Activated T-cell treated with anti-CD3 and anti-CD28 coated beads, Interleukin-2, amount 50 U/mL, for 4 hours (primary cell): ENCODE measurements at regions not wholly inside any gene's neighbourhood (a gene's known extent, or its start where the extent isn't known, plus 50 kb on each side); places are given as distances from the start of the nearest gene placed in this dataset.

ENCODE experiments used
- ATAC-seq, 2 donors: fragments of 200-7000 bp; cut with Tn5 transposase; one replicate each; pipeline ENCODE4 v1.10.0; 2021
- DNase-seq: peaks from one replicate; pipeline ENCODE4 v3.0.0-alpha.2; 2020
- H3K27me3 Mint-ChIP-seq: one replicate; pipeline ENCODE4 v1.8.0; 2021; ENCODE audit warnings: low read depth, mixed read lengths
- H3K36me3 Mint-ChIP-seq: one replicate; pipeline ENCODE4 v1.8.0; 2022; ENCODE audit warnings: mixed read lengths; ENCODE audit not compliant: insufficient read depth
- H3K4me1 Mint-ChIP-seq: one replicate; pipeline ENCODE4 v1.8.0; 2021; ENCODE audit warnings: low read depth, mixed read lengths
- H3K4me3 Mint-ChIP-seq: one replicate; pipeline ENCODE4 v1.8.0; 2021; ENCODE audit warnings: mild to moderate bottlenecking, moderate library complexity, mixed read lengths
- H3K9me3 Mint-ChIP-seq: one replicate; pipeline ENCODE4 v1.8.0; 2021; ENCODE audit warnings: mixed read lengths

GRCh38 chr7:15920953-15921352, 234.5 kb upstream of the MEOX2 start:
- no peak overlapping the region for H3K4me3 Mint-ChIP-seq
- H3K4me1 Mint-ChIP-seq = no peaks in the 10 kb centered on the region
- ATAC-seq (no peak), DNase-seq (no peak)
- no peaks in the 10 kb centered on the region for H3K27me3 Mint-ChIP-seq
- H3K9me3 Mint-ChIP-seq = peaks cover 10% of the 10 kb centered on the region
- H3K36me3 Mint-ChIP-seq = no peaks in the 10 kb centered on the region

GRCh38 chr7:15916681-15917380, 230.3 kb upstream of the MEOX2 start:
- H3K4me3 Mint-ChIP-seq = no peak overlapping the region
- ATAC-seq = no peak
- no peaks in the 10 kb centered on the region for H3K27me3 Mint-ChIP-seq
- peaks cover 3% of the 10 kb centered on the region for H3K9me3 Mint-ChIP-seq
- no peak for DNase-seq
- no peaks in the 10 kb centered on the region for H3K36me3 Mint-ChIP-seq
- H3K4me1 Mint-ChIP-seq = no peaks in the 10 kb centered on the region

GRCh38 chr7:15915686-15916293, 229.3 kb upstream of the MEOX2 start:
- peaks cover 3% of the 10 kb centered on the region for H3K9me3 Mint-ChIP-seq
- no peaks in the 10 kb centered on the region for H3K27me3 Mint-ChIP-seq
- no peak overlapping the region for H3K4me3 Mint-ChIP-seq
- no peaks in the 10 kb centered on the region for H3K36me3 Mint-ChIP-seq
- DNase-seq (no peak), ATAC-seq (no peak)
- no peaks in the 10 kb centered on the region for H3K4me1 Mint-ChIP-seq

- DNase-seq (no peak), ATAC-seq (no peak)
- peaks cover 3% of the 10 kb centered on the region for H3K9me3 Mint-ChIP-seq
- no peaks in the 10 kb centered on the region for H3K27me3 Mint-ChIP-seq
- H3K4me1 Mint-ChIP-seq = no peaks in the 10 kb centered on the region
- no peak overlapping the region for H3K4me3 Mint-ChIP-seq
- H3K36me3 Mint-ChIP-seq = no peaks in the 10 kb centered on the region
Measured at GRCh38 chr7:15914611-15915010, 228.1 kb upstream of the MEOX2 start.

- H3K4me3 Mint-ChIP-seq = no peak overlapping the region
- ATAC-seq = no peak
- no peaks in the 10 kb centered on the region for H3K4me1 Mint-ChIP-seq
- H3K27me3 Mint-ChIP-seq = no peaks in the 10 kb centered on the region
- no peaks in the 10 kb centered on the region for H3K36me3 Mint-ChIP-seq
- H3K9me3 Mint-ChIP-seq = peaks cover 14% of the 10 kb centered on the region
- DNase-seq = no peak
Measured at GRCh38 chr7:15906436-15906835, 220.0 kb upstream of the MEOX2 start.

- no peak for ATAC-seq
- H3K36me3 Mint-ChIP-seq = no peaks in the 10 kb centered on the region
- DNase-seq = no peak
- H3K4me3 Mint-ChIP-seq = no peak overlapping the region
- peaks cover 14% of the 10 kb centered on the region for H3K9me3 Mint-ChIP-seq
- no peaks in the 10 kb centered on the region for H3K27me3 Mint-ChIP-seq
- no peaks in the 10 kb centered on the region for H3K4me1 Mint-ChIP-seq
Measured at GRCh38 chr7:15905251-15906040, 219.0 kb upstream of the MEOX2 start.

GRCh38 chr7:15891151-15891881, 204.8 kb upstream of the MEOX2 start:
- Mint-ChIP-seq H3K9me3 (peaks cover 9% of the 10 kb centered on the region), H3K27me3 (no peaks in the 10 kb centered on the region), H3K36me3 (no peaks in the 10 kb centered on the region), H3K4me3 (no peak overlapping the region), H3K4me1 (no peaks in the 10 kb centered on the region)
- ATAC-seq (no peak), DNase-seq (no peak)

GRCh38 chr7:15889507-15889906, 203.0 kb upstream of the MEOX2 start:
- H3K36me3 Mint-ChIP-seq = no peaks in the 10 kb centered on the region
- no peaks in the 10 kb centered on the region for H3K4me1 Mint-ChIP-seq
- peaks cover 3% of the 10 kb centered on the region for H3K9me3 Mint-ChIP-seq
- H3K4me3 Mint-ChIP-seq = no peak overlapping the region
- no peaks in the 10 kb centered on the region for H3K27me3 Mint-ChIP-seq
- ATAC-seq = no peak
- DNase-seq = no peak

- ATAC-seq (no peak), DNase-seq (no peak)
- Mint-ChIP-seq H3K27me3 (no peaks in the 10 kb centered on the region), H3K9me3 (no peaks in the 10 kb centered on the region), H3K4me3 (no peak overlapping the region), H3K36me3 (no peaks in the 10 kb centered on the region), H3K4me1 (no peaks in the 10 kb centered on the region)
Measured at GRCh38 chr7:15888090-15888489, 201.6 kb upstream of the MEOX2 start.

- DNase-seq = no peak
- H3K4me3 Mint-ChIP-seq = no peak overlapping the region
- no peaks in the 10 kb centered on the region for H3K4me1 Mint-ChIP-seq
- peaks cover 8% of the 10 kb centered on the region for H3K9me3 Mint-ChIP-seq
- no peak for ATAC-seq
- H3K27me3 Mint-ChIP-seq = no peaks in the 10 kb centered on the region
- H3K36me3 Mint-ChIP-seq = no peaks in the 10 kb centered on the region
Measured at GRCh38 chr7:15886626-15887025, 200.1 kb upstream of the MEOX2 start.

- ATAC-seq (no peak), DNase-seq (no peak)
- no peaks in the 10 kb centered on the region for H3K36me3 Mint-ChIP-seq
Measured at GRCh38 chr7:15885678-15886077, 199.2 kb upstream of the MEOX2 start.

GRCh38 chr7:15874774-15875173, 188.3 kb upstream of the MEOX2 start:
- H3K4me1 Mint-ChIP-seq = no peaks in the 10 kb centered on the region
- DNase-seq (no peak), ATAC-seq (no peak)
- H3K27me3 Mint-ChIP-seq = no peaks in the 10 kb centered on the region
- peaks cover 3% of the 10 kb centered on the region for H3K9me3 Mint-ChIP-seq
- H3K36me3 Mint-ChIP-seq = no peaks in the 10 kb centered on the region
- H3K4me3 Mint-ChIP-seq = no peak overlapping the region

More at GRCh38 chr7:15885678-15886077, 199.2 kb upstream of the MEOX2 start:
- H3K9me3 Mint-ChIP-seq = peaks cover 9% of the 10 kb centered on the region
- no peaks in the 10 kb centered on the region for H3K4me1 Mint-ChIP-seq
- H3K27me3 Mint-ChIP-seq = no peaks in the 10 kb centered on the region
- H3K4me3 Mint-ChIP-seq = no peak overlapping the region

- Mint-ChIP-seq H3K4me1 (no peaks in the 10 kb centered on the region), H3K9me3 (peaks cover 7% of the 10 kb centered on the region), H3K36me3 (no peaks in the 10 kb centered on the region), H3K27me3 (no peaks in the 10 kb centered on the region), H3K4me3 (no peak overlapping the region)
- no peak for DNase-seq
- no peak for ATAC-seq
Measured at GRCh38 chr7:15870347-15870746, 183.9 kb upstream of the MEOX2 start.

- Mint-ChIP-seq H3K9me3 (peaks cover 7% of the 10 kb centered on the region), H3K27me3 (no peaks in the 10 kb centered on the region), H3K36me3 (no peaks in the 10 kb centered on the region), H3K4me1 (no peaks in the 10 kb centered on the region), H3K4me3 (no peak overlapping the region)
- ATAC-seq = no peak
- no peak for DNase-seq
Measured at GRCh38 chr7:15867441-15867840, 181.0 kb upstream of the MEOX2 start.
